ENCODE measurements at regions not wholly inside any gene's neighbourhood (a gene's known extent, or its start where the extent isn't known, plus 50 kb on each side); places are given as distances from the start of the nearest gene placed in this dataset.

- DNase-seq (ENCODE audit: low spot score) = no peak
- in situ Hi-C loops (cut with HindIII; ENCODE audit: low sequenced_read_pairs) = no loop called here
Observed at GRCh38 chr16:5575646-5576245, 478.2 kb upstream of the EEF2KMT start.

DNA sequence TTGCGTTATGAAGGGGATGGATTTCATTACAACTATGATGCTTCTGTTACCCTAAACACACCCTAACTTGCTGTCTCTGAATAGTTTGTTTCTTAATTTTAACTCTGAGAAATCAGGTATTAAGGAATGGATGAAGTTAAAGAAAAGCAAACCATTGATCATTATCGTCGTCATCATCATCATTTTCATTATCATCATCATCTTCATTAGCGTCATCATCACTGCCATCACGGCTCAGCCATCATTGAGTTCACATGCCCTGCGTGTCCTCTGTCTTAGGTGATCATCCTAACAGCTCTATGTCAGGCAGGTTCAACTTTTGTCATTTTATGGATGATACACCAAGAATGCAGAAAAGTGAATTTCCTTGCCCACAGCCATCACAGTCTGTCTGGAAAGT, 477.5 kb upstream of the EEF2KMT start:
- DNase-seq (ENCODE audit: low spot score) = no peak
- in situ Hi-C loops (cut with HindIII; ENCODE audit: low sequenced_read_pairs) = no loop called here

DNA sequence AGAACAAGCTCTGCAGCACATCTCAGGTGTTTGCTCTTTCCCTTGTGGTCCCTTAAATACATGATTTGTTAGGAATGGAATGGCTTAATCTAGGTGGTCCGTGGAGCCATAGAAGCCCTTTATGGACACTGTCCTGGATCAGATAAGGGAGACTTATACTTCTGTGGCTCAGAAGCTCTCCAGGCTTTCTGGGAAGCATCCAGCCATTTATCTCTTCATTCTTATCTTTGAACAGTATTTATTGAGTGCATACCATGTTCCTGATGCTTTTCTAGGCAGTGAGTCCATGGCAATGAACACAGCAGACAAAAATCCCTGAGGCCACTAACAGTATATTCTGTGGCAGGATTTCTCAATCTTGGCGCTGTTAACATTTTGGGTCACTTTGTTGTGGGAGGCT, 474.5 kb upstream of the EEF2KMT start:
- no peak for DNase-seq (ENCODE audit: low spot score)
- in situ Hi-C loops (cut with HindIII; ENCODE audit: low sequenced_read_pairs) = no loop called here

GRCh38 chr16:5571446-5571845, 473.9 kb upstream of the EEF2KMT start:
- in situ Hi-C loops (cut with HindIII; ENCODE audit: low sequenced_read_pairs) = no loop called here
- DNase-seq (ENCODE audit: low spot score) = no peak

GRCh38 chr16:5561800-5562199, 464.2 kb upstream of the EEF2KMT start:
- in situ Hi-C loops (cut with HindIII; ENCODE audit: low sequenced_read_pairs) = no loop called here
- no peak for DNase-seq (ENCODE audit: low spot score)

- in situ Hi-C loops (cut with HindIII; ENCODE audit: low sequenced_read_pairs) = no loop called here
- no peak for DNase-seq (ENCODE audit: low spot score)
Observed at GRCh38 chr16:5560084-5560483, 462.5 kb upstream of the EEF2KMT start.

DNA sequence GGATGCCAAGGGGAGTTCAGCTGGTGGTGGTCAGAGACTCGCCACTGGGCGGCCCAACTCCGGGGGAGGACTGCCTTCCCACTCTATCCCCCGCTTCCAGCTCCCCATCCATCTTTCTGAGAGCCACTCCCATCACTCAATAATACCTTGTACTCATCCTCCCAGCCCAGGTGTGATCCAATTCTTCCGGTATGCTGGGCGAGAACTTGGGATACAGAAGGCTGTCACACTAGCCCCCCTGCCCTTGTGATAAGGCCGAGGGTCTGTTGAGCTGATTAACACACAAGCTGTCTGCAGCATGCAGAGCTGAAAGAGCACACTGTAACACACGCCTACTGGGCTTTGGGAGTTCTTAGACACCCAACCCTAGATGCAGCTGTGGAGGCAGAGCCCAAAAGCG, 460.4 kb upstream of the EEF2KMT start:
- DNase-seq (ENCODE audit: low spot score) = no peak
- in situ Hi-C loops (cut with HindIII; ENCODE audit: low sequenced_read_pairs) = no loop called here

DNA sequence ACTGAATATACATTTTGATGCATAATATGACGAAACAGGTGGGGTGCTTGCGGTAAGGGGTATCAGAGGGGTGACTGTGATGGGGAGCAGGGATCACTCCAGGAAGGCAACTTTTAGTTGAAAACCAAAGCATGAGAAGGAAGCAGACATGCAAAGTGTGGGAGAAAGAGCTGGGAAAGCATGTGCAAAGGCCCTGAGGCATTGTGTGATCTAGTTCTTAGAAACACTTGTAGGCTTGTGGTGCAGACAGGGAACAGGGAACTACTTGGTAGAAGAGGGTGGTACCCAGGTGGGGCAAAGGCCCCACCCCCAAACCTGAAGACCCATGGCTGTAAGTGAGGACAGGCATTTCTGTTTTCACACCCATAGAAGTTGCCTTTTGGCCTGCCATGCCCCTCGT, 459.9 kb upstream of the EEF2KMT start:
- DNase-seq (ENCODE audit: low spot score) = no peak
- in situ Hi-C loops (cut with HindIII; ENCODE audit: low sequenced_read_pairs) = no loop called here

- in situ Hi-C loops (cut with HindIII; ENCODE audit: low sequenced_read_pairs) = no loop called here
- no peak for DNase-seq (ENCODE audit: low spot score)
Observed at GRCh38 chr16:5556158-5556810, 458.7 kb upstream of the EEF2KMT start.

GRCh38 chr16:5551909-5552308, 454.3 kb upstream of the EEF2KMT start:
- in situ Hi-C loops (cut with HindIII; ENCODE audit: low sequenced_read_pairs) = no loop called here

GRCh38 chr16:5549802-5550201, 452.2 kb upstream of the EEF2KMT start:
- no peak for DNase-seq (ENCODE audit: low spot score)
- in situ Hi-C loops (cut with HindIII; ENCODE audit: low sequenced_read_pairs) = no loop called here

More at GRCh38 chr16:5551909-5552308, 454.3 kb upstream of the EEF2KMT start:
- DNase-seq (ENCODE audit: low spot score) = no peak

DNA sequence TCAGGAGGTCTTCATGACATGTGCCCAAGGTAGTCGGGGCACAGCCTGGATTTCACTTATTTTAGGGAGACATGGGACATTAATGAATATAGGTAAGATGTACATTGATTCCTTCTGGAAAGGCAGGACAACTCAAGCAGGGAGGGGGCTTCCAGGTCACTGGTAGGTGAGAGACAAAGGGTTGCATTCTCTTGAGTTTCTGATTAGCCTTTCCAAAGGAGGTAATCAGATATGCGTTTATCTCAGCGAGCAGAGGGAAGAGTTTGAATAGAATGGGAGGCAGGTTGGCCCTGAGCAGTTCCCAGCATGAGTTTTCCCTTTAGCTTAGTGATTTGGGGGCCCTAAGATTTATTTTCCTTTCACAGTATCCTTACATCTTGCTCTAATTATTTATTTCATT, 443.8 kb upstream of the EEF2KMT start:
- in situ Hi-C loops (cut with HindIII; ENCODE audit: low sequenced_read_pairs) = no loop called here
- DNase-seq (ENCODE audit: low spot score) = no peak

DNA sequence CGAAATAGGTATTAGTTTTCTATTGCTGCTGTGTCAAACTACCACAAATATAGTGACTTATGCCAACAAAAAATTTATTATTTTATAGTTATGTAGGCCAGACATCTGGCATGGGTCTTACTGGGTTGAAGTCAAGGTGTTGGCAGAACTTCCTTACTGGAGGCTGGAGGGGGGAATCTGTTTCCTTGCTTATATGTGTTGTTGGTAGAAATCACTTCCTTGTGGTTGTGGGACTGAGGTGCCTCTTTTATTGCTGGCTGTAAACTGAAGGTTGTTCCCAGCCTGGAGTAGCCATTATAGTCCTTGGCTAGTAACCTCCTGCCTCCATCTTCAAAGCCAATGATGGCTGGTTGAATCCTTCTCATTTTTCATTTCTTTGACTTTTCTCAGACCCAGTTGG, 439.8 kb upstream of the EEF2KMT start:
- no peak for DNase-seq (ENCODE audit: low spot score)
- in situ Hi-C loops (cut with HindIII; ENCODE audit: low sequenced_read_pairs) = no loop called here

GRCh38 chr16:5533321-5533888, 435.8 kb upstream of the EEF2KMT start:
- DNase-seq (ENCODE audit: low spot score) = no peak
- in situ Hi-C loops (cut with HindIII; ENCODE audit: low sequenced_read_pairs) = no loop called here

GRCh38 chr16:5527817-5528216, 430.2 kb upstream of the EEF2KMT start:
- DNase-seq (ENCODE audit: low spot score) = no peak
- in situ Hi-C loops (cut with HindIII; ENCODE audit: low sequenced_read_pairs) = no loop called here

DNA sequence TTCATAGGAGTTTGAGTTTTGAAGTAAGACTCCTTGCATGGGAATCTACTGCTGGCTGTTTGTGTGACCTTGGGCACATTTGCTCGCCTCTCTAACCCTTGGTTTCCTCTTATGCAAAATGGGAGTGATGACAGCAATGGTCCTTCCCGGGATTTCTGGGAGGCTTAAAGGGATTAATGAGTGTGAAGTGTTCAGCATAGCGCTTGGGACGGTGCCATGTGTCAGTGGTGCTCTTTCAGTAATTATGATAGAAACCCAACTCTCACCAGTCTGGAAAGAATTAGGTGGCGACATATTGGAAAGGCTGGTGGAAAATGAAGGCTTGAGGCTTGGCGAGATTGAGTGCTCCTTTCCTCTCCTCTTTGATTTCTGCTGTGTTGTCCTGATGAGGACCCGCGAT, 429.2 kb upstream of the EEF2KMT start:
- DNase-seq (ENCODE audit: low spot score) = no peak
- in situ Hi-C loops (cut with HindIII; ENCODE audit: low sequenced_read_pairs) = no loop called here

DNA sequence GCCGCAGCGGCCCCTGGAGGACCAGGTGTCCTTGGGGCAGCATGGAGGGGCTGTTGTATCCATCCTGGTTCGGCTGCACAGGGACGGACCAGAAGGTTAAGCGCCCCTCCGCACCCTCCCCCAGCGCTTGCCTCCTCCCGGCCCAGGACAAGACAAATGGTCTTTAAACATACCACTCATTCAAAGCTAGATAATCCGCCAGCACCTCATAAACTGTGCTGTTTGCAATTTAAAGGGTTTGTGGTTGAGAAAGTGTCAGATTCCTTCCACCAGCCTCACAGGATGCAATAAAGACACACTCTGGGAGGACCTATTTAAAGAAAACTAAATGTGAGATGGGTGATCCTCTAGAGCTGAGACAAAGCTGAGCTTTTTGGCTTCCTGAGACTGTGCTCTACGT, 426.2 kb upstream of the EEF2KMT start:
- DNase-seq (ENCODE audit: low spot score) = no peak

DNA sequence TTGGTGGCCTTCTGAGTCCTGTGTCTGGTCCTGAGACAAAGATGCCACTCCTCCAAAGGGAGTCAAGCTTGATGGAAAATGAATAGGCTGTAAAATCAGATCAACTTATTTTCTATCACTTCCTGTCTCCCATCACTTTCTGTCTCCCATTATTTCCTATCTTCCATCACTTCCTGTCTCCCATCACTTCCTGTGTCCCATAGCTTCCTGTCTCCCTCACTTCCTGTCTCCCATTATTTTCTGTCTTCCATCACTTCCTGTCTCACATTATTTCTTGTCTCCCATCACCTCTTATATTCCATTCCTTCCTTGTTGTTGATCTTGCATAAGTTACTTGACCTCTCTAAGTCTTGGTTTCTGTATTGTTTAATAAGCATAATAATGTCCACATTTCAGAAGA, 418.5 kb upstream of the EEF2KMT start:
- in situ Hi-C loops (cut with HindIII; ENCODE audit: low sequenced_read_pairs) = no loop called here
- DNase-seq (ENCODE audit: low spot score) = no peak

More for the DNA sequence above, 426.2 kb upstream of the EEF2KMT start:
- in situ Hi-C loops (cut with HindIII; ENCODE audit: low sequenced_read_pairs) = no loop called here

DNA sequence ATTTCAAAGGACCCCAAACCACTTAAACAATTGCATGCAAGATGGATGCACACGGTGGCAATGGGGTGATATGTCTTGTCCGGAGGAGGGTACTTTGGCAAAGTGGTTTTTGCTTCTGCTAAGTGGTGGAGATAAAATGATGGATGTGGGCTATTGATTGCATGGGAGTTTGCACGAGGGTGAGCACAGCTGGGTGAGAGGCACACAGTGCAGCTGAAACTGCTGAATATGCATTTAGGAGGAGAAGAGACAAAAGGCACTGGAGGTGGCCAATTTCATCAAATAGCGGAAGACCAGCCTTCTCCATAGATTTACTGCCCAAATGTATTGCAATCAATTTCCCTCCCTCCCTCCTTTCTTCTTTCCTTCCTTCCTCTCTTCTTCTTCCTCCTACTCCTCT, 414.4 kb upstream of the EEF2KMT start:
- DNase-seq (ENCODE audit: low spot score) = no peak
- in situ Hi-C loops (cut with HindIII; ENCODE audit: low sequenced_read_pairs) = no loop called here

- DNase-seq (ENCODE audit: low spot score) = no peak
- in situ Hi-C loops (cut with HindIII; ENCODE audit: low sequenced_read_pairs) = no loop called here
Observed at GRCh38 chr16:5510819-5511370, 413.3 kb upstream of the EEF2KMT start.

GRCh38 chr16:5509794-5510193, 412.2 kb upstream of the EEF2KMT start:
- in situ Hi-C loops (cut with HindIII; ENCODE audit: low sequenced_read_pairs) = no loop called here
- no peak for DNase-seq (ENCODE audit: low spot score)

Measured in G401 (cell line).